HFF-Myc (cell line): ENCODE measurements at regions not wholly inside any gene's neighbourhood (a gene's known extent, or its start where the extent isn't known, plus 50 kb on each side); places are given as distances from the start of the nearest gene placed in this dataset.
A peak's percentile ranks its signal among the peaks of the same experiment; 100 is the strongest.
"Not testable (repeated sequence)": the region's sequence is repeated elsewhere in the genome, so short reads cannot be mapped to it uniquely, and the experiment has no call there.

Source experiments
- DNase-seq: peaks from one replicate; pipeline ENCODE4 v3.0.0-alpha.2; 2011; ENCODE audit warnings: low read depth; ENCODE audit errors: extremely low read depth
- H3K4me3 ChIP-seq: replicated peaks from 2 replicates; pipeline ENCODE4 v1.5.1; 2011; ENCODE audit warnings: low read depth, mild to moderate bottlenecking, control low read depth, low read length
- CTCF ChIP-seq: IDR thresholded peaks from 2 replicates; pipeline ENCODE4 v1.5.1; 2012; ENCODE audit warnings: mild to moderate bottlenecking, low read depth, low read length, control low read depth; ENCODE audit errors: missing control alignments

GRCh38 chr7:115632636-115633035 lies 397.9 kb downstream of the TFEC start:
- no peak overlapping the region for H3K4me3 ChIP-seq
- DNase-seq = no peak
- TF ChIP-seq CTCF = no peak

GRCh38 chr7:115631782-115632181 lies 398.8 kb downstream of the TFEC start:
- TF ChIP-seq CTCF = no peak
- DNase-seq = no peak
- no peak overlapping the region for H3K4me3 ChIP-seq

GRCh38 chr7:115630049-115630448 lies 400.5 kb downstream of the TFEC start:
- H3K4me3 ChIP-seq = no peak overlapping the region
- no peak for TF ChIP-seq CTCF
- no peak for DNase-seq

GRCh38 chr7:115618676-115619075 lies 411.9 kb downstream of the TFEC start:
- no peak for TF ChIP-seq CTCF
- peak; percentile 63 for DNase-seq
- H3K4me3 ChIP-seq = no peak overlapping the region

GRCh38 chr7:115613836-115614235 lies 416.7 kb downstream of the TFEC start:
- no peak for DNase-seq
- no peak for TF ChIP-seq CTCF
- H3K4me3 ChIP-seq = no peak overlapping the region

GRCh38 chr7:115603416-115603815 lies 427.1 kb downstream of the TFEC start:
- DNase-seq = no peak
- TF ChIP-seq CTCF = no peak
- no peak overlapping the region for H3K4me3 ChIP-seq

- no peak for DNase-seq
- no peak overlapping the region for H3K4me3 ChIP-seq
- no peak for TF ChIP-seq CTCF
Observed at GRCh38 chr7:115600207-115600606, 430.4 kb downstream of the TFEC start.

- DNase-seq, H3K4me3 ChIP-seq: not testable (repeated sequence)
Observed at GRCh38 chr7:115599184-115599583, 431.4 kb downstream of the TFEC start.

GRCh38 chr7:115597220-115597619 lies 433.3 kb downstream of the TFEC start:
- DNase-seq, H3K4me3 ChIP-seq: not testable (repeated sequence)
